Stimulated activated CD4-positive, alpha-beta T cell treated with anti-CD3 and anti-CD28 coated beads, TNF-alpha, amount 100 ng/mL, for 24 hours (primary cell): ENCODE measurements at regions not wholly inside any gene's neighbourhood (a gene's known extent, or its start where the extent isn't known, plus 50 kb on each side); places are given as distances from the start of the nearest gene placed in this dataset.

Source experiments
- DNase-seq, 3 experiments: peaks; one replicate each; pipeline ENCODE4 v3.0.0-alpha.2; 2020; ENCODE audit warnings: low read depth in 3 of 3

DNA sequence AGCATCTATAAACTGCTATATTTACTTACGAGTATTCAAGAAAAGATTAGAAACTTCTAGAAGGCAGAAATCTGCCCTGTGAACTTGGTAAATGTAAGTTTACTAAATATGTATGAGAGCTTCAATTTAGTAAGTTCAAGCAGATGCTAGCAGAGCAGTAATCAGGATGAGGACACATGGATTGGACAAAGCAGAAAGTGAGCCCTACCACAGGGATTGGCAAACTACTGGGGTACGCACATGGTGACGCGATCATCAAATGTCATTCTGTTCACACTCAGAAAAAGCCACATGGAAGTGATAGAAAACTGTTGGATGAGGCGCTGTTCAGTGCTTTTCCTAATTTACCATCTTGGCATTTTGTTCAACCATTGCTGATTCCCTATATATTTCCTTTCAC is 360.2 kb upstream of the ZNF385D start:
- no peak for DNase-seq

GRCh38 chr3:22113453-22113852 is 362.4 kb upstream of the ZNF385D start:
- DNase-seq: no peak

GRCh38 chr3:22115581-22115980 is 364.6 kb upstream of the ZNF385D start:
- no peak for DNase-seq

DNA sequence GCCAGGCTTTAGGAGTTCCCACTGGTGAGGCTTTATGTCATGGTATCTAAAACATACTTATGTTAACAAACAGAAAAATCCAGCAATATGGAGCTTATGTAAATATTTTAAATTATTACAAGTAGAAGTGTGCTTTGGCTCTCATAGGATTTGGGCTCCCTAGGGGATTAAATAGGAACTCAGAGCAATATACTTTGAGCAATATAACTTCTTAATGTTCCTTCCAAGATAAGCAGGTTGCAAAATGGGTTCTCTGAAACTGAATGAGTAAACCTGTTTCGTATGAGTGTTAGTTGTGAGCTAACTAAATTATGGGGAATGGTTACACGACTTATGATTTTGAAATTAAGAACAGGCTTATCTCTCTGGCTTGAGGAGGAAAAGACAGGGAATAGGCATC is 366.1 kb upstream of the ZNF385D start:
- no peak for DNase-seq

GRCh38 chr3:22117751-22118346 is 366.8 kb upstream of the ZNF385D start:
- no peak for DNase-seq

DNA sequence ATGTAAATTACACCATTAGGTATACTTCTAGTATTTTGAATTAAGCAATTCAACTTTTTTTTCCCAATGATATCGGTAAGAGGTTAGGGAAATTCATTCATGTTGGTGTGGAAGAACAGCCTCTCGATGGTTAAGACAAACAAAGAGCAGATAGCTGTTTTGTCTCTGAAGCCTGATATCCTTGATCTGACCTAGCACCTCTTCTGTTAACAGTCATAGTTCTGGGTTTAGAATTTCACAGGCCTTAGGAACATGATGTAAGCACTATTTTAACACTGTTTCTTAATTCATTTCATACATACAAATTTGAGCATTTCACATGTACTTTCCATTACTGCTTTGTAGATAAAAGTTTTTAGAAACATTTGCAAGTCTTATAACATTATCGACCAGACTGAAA is 367.5 kb upstream of the ZNF385D start:
- DNase-seq: no peak

GRCh38 chr3:22121068-22121701 is 370.2 kb upstream of the ZNF385D start:
- no peak for DNase-seq

DNA sequence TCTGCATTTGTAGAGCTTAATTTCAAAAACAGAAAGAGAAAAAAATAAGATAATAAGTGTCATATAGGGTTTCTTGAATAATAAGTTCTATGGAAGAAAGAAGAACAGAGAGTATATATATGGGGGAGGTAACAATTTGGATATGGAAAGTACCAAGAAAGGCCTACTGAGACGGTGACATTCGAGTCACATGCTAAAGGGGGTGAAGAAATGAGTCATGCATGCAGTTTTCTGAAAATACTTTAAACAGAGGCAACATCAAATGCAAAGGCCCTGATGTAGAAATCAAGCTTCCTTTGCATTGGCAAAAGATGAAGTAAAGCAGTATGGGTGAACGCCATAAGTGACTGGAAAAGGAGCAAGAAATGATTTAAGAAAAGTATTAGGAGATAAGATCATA is 371.6 kb upstream of the ZNF385D start:
- DNase-seq: no peak

- no peak for DNase-seq
Measured at GRCh38 chr3:22129101-22129500, 378.1 kb upstream of the ZNF385D start.

DNA sequence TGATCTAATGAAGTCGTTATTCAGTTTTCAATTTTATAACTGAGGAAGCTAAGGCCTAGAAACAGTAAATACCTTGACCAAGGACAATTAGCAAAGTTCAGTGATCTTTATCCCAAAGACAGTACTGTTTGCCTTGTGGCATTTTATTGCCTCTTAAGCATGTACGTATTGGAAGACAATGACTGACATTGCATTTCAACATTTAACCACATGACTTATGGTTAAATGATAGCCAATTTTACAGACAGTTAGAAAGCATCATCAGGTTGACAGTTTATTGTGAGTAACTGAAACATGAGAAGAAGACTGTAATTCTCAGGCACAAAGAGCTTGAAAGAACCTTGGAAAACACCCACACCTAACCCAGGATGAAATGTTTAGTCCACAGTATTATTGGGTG is 390.8 kb upstream of the ZNF385D start:
- DNase-seq: no peak

- no peak for DNase-seq
Measured at GRCh38 chr3:22147161-22147560, 396.2 kb upstream of the ZNF385D start.

DNA sequence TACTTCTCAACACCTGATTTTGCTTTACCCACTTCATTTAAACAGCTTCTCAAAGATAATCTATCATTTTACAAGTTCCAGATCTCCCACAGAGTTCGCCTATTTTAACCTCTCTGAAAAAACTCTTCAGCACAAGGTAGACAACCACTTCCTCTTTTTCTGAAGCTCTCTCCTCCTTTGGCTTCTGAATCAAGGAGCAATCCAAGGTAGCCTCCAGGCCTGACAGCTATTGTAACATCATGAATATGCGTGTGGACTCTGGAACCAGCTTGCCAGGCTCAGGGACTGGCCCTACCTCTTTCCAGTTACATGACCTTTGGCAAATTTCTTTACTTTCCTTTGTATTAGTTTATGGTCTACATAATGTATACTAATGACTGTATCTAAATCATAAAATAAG is 405.9 kb upstream of the ZNF385D start:
- no peak for DNase-seq

DNA sequence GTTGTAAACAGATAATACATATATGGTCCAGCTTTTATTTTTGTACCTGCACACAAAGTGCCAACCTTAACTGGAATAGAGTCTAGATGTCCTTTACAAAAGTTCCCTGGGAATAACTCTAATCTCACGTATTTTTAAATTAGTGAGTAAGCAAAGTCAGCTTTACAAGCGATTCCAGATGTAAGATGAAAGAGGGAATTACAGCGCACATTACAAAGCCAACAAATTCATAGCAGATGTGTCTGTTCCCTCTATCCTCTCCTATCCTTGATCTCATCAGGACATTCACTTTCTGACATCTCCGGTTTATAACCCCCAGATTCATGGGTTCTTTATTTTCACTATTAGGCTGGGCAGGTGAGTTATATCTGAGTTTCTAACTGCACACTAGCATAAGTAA is 406.8 kb upstream of the ZNF385D start:
- DNase-seq: no peak

- no peak for DNase-seq
Measured at GRCh38 chr3:22159004-22159695, 408.1 kb upstream of the ZNF385D start.

GRCh38 chr3:22161315-22161714 is 410.3 kb upstream of the ZNF385D start:
- no peak for DNase-seq

DNA sequence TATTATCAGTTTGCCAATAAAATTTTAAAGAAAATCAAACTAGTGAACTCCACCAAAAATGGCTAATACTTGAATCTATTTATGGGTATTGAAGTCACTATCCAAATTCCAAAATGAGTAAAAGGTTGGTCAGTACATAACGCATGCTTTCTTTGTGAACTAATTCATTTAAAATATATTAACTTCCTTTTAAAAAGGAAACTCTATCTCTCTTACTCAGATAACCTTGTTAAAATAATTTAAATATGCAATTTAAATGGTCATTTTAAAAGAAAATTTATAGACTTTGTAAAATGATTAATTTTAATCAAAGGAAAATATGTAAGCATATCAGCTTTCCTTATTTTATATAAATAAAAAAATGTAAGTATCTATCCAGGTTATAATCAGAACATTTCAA is 419.4 kb upstream of the ZNF385D start:
- DNase-seq: no peak

DNA sequence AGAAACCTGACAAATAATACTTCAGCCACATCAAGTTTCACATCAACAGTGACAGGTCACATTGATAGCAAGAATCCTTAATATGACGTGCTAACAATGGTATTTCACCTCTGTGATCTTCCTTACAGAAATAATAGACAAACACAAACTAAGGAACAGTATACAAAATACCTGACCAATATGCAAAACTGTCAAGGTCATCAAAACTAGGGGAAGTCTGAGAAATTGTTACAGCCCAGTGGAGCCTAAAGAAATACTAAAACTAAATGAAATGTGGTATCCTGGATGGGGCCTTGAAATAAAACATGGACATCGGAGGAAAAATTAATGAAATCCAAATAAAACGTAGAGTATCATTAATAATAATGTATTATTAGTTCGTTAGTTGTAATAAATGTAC is 422.0 kb upstream of the ZNF385D start:
- DNase-seq: no peak

- no peak for DNase-seq
Measured at GRCh38 chr3:22175947-22176346, 424.9 kb upstream of the ZNF385D start.

- DNase-seq: no peak
Measured at GRCh38 chr3:22176911-22177310, 425.9 kb upstream of the ZNF385D start.

DNA sequence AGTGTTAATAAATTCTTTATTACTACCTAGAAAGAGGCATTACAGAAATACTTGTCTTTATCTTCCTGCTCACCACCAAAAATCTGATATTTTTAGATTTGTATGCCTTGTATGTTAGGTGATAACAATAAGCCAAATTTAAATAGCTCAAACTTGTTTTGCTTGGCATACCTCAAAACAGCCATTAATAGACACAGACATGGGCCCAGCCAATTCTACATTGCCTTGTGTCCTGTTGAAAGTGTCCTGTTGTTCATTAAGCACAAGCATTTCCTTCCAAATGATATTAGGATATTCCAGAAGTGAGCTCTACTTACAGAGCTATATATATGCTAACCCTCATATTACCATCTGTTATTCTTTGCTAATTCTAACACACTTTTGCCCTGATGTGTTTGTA is 438.6 kb upstream of the ZNF385D start:
- no peak for DNase-seq

DNA sequence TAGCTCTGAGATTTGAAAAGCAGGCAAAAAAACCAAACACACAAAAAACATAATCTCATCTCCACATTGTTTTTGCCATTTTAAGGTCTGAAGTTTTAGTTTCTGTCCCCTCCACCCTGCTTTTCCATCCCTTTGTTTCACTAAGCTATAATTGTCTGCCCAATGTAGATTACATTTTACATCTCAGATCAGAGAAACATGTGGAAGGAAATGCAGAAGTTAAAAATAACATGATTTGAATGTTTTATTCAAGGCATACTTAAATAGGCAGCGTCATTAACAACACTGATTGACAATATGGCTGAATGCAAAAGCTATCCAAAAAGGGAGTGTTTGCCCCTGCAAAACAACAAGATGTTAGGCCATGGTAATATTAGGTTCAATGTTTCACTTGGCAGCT is 448.1 kb upstream of the ZNF385D start:
- DNase-seq: no peak

GRCh38 chr3:22208844-22209243 is 457.8 kb upstream of the ZNF385D start:
- DNase-seq: no peak

DNA sequence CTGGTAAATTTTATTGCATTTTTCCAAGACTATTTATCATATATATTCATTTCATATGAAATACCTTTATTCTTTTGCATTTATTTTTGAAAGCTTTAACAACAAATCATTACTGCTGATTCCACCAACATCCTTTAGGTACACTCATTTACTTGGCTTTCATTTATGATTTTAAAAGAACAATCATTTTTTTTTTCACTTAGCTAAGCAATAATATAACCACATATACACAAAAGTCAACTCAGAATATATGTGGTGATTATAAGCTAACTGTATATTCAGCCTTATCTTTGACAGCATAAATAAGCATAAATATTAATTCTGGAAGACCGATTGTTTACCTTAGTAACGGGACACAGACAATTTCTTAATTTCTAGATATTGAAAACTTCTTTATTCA is 458.6 kb upstream of the ZNF385D start:
- no peak for DNase-seq

GRCh38 chr3:22210693-22211092 is 459.7 kb upstream of the ZNF385D start:
- no peak for DNase-seq
